CD14-positive monocyte (primary cell): ENCODE measurements at regions not wholly inside any gene's neighbourhood (a gene's known extent, or its start where the extent isn't known, plus 50 kb on each side); places are given as distances from the start of the nearest gene placed in this dataset.

Experiments used
- DNase-seq, 3 donors: peaks; one replicate each; pipeline ENCODE4 v3.0.0-alpha.2; 2011 to 2022
- H2AFZ ChIP-seq: 2 replicates; pipeline ENCODE4 v1.6.0; 2012; ENCODE audit warnings: mild to moderate bottlenecking, low read depth, low read length, inconsistent platforms; ENCODE audit not compliant: insufficient read depth, poor library complexity, severe bottlenecking
- H3K27ac ChIP-seq, 2 donors: 1 replicate in 1 of 2; 2 replicates in 1 of 2; pipeline ENCODE4 v1.5.1; 2012 to 2013; ENCODE audit warnings: low read length in 2 of 2, control low read depth in 1 of 2, inconsistent platforms in 1 of 2, low read depth in 1 of 2, mild to moderate bottlenecking in 1 of 2
- H3K27me3 ChIP-seq, 2 donors: one replicate each; pipeline versions ENCODE4 v1.6.0 to v1.6.1; 2011 to 2013; ENCODE audit warnings: low read length in 2 of 2; ENCODE audit not compliant: control insufficient read depth in 2 of 2, insufficient read depth in 2 of 2
- H3K36me3 ChIP-seq, 2 donors: replicated peaks in 1 of 2; 1 replicate in 1 of 2; 2 replicates in 1 of 2; pipeline versions ENCODE4 v1.5.1 to v1.6.1; 2012 to 2013; ENCODE audit warnings: low read length in 2 of 2, control low read depth in 1 of 2, inconsistent platforms in 1 of 2, mild to moderate bottlenecking in 1 of 2; ENCODE audit not compliant: insufficient read depth in 2 of 2, control insufficient read depth in 1 of 2
- H3K4me1 ChIP-seq, 2 donors: 1 replicate in 1 of 2; 2 replicates in 1 of 2; pipeline versions ENCODE4 v1.5.1 to v1.6.1; 2012 to 2013; ENCODE audit warnings: low read length in 2 of 2, control low read depth in 1 of 2, inconsistent platforms in 1 of 2, mild to moderate bottlenecking in 1 of 2, moderate library complexity in 1 of 2; ENCODE audit not compliant: insufficient read depth in 2 of 2, control insufficient read depth in 1 of 2
- H3K4me2 ChIP-seq: replicated peaks from 2 replicates; pipeline ENCODE3; 2012; ENCODE audit warnings: low read length, moderate library complexity, mild to moderate bottlenecking; ENCODE audit not compliant: poor library complexity, severe bottlenecking; ENCODE audit errors: extremely low read depth
- H3K4me3 ChIP-seq, 3 experiments: fragments of 200-600 bp in 1 of 3; sonication (generic) in 1 of 3; replicated peaks in 1 of 3; 1 replicate in 2 of 3; 2 replicates in 1 of 3; pipeline ENCODE4 v1.5.1; 2011 to 2013; ENCODE audit warnings: low read length in 3 of 3, mild to moderate bottlenecking in 3 of 3, control low read depth in 2 of 3, low read depth in 2 of 3, inconsistent platforms in 1 of 3, moderate library complexity in 1 of 3
- H3K79me2 ChIP-seq: 2 replicates; pipeline ENCODE4 v1.6.0; 2012; ENCODE audit warnings: mild to moderate bottlenecking, control low read depth, inconsistent platforms, low read length, moderate library complexity; ENCODE audit not compliant: insufficient read depth
- H3K9ac ChIP-seq: 2 replicates; pipeline ENCODE4 v1.6.0; 2017; ENCODE audit warnings: low read length, mild to moderate bottlenecking; ENCODE audit not compliant: insufficient read depth, poor library complexity, severe bottlenecking
- H3K9me3 ChIP-seq, 2 donors: replicated peaks in 1 of 2; 1 replicate in 1 of 2; 2 replicates in 1 of 2; pipeline versions ENCODE4 v1.5.1 to v1.6.1; 2012 to 2013; ENCODE audit warnings: low read length in 2 of 2, control low read depth in 1 of 2; ENCODE audit not compliant: control insufficient read depth in 1 of 2, insufficient read depth in 1 of 2
- H4K20me1 ChIP-seq: 2 replicates; pipeline ENCODE4 v1.6.0; 2012; ENCODE audit warnings: mild to moderate bottlenecking, low read length, control low read depth, moderate library complexity; ENCODE audit not compliant: insufficient read depth
- H3K27ac Mint-ChIP-seq, 7 donors: one replicate each; pipeline ENCODE4 v1.8.0; 2020; ENCODE audit warnings: mild to moderate bottlenecking in 7 of 7, mixed read lengths in 7 of 7, moderate library complexity in 6 of 7, inconsistent platforms in 2 of 7
- H3K27me3 Mint-ChIP-seq, 3 donors: one replicate each; pipeline ENCODE4 v1.8.0; 2021 to 2022; ENCODE audit warnings: low read depth in 3 of 3, mild to moderate bottlenecking in 3 of 3, mixed read lengths in 3 of 3, moderate library complexity in 3 of 3, inconsistent platforms in 1 of 3
- H3K36me3 Mint-ChIP-seq, 2 donors: one replicate each; pipeline ENCODE4 v1.8.0; 2020; ENCODE audit warnings: mixed read lengths in 2 of 2, inconsistent platforms in 1 of 2, mild to moderate bottlenecking in 1 of 2
- H3K4me1 Mint-ChIP-seq: one replicate; pipeline ENCODE4 v1.8.0; 2020; ENCODE audit warnings: mild to moderate bottlenecking, mixed read lengths
- H3K4me3 Mint-ChIP-seq, 2 donors: one replicate each; pipeline ENCODE4 v1.8.0; 2020; ENCODE audit warnings: mild to moderate bottlenecking in 2 of 2, mixed read lengths in 2 of 2, moderate library complexity in 1 of 2
- H3K9me3 Mint-ChIP-seq, 7 donors: one replicate each; pipeline ENCODE4 v1.8.0; 2020 to 2022; ENCODE audit warnings: mixed read lengths in 7 of 7, mild to moderate bottlenecking in 6 of 7, moderate library complexity in 6 of 7, inconsistent platforms in 2 of 7
- WGBS: methylation state at CpG from one replicate; pipeline ENCODE4 v1.1.5; 2013; ENCODE audit warnings: missing lambda C conversion rate; ENCODE audit not compliant: insufficient coverage; 5-methylcytosine and 5-hydroxymethylcytosine counted together
- intact Hi-C, 2 donors: fragments of 100-400 bp; cut with micrococcal nuclease; formaldehyde crosslinking; loops; one replicate each; pipeline versions ENCODE4 v1.15.0 to v1.15.1; 2023
- TF ChIP-seq, protein P1 (sequence below): fragments of 200-600 bp; IDR thresholded peaks from one replicate; pipeline ENCODE4 v1.8.0; 2022; ENCODE audit warnings: antibody characterized with exemption, mild to moderate bottlenecking

DNA sequence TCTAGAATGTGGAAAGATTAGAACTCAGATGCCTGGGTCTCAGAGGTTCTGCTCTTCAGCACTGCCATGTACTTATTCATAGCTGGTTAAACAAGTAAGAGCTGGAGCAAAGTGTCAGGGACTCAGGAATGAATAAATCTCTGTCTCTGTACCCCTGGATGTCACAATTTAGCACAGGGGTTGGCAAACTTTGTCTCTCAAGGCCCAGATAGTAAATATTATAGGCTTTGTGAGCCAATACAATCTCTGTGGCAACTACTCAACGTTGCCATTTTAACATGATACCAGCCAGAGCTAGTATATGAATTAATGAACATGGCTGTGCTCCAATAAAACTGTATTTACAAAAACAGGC is 220.3 kb upstream of the MON1B start:
- Histone ChIP-seq H3K4me2 (no peak overlapping the region), H3K9ac (no peak overlapping the region), H3K79me2 (no peaks in the 10 kb centered on the region), H3K4me3 (no peak overlapping the region), H3K27ac (no peak overlapping the region), H3K9me3 (no peaks in the 10 kb centered on the region), H3K36me3 (no peaks in the 10 kb centered on the region), H3K27me3 (no peaks in the 10 kb centered on the region), H4K20me1 (no peaks in the 10 kb centered on the region), H2AFZ (no peak overlapping the region), H3K4me1 (no peaks in the 10 kb centered on the region)
- Mint-ChIP-seq H3K36me3 (no peaks in the 10 kb centered on the region), H3K4me3 (no peak overlapping the region), H3K4me1 (no peaks in the 10 kb centered on the region), H3K9me3 (peaks cover 0 to 5% (median 0%) of the 10 kb centered on the region in 7 donors), H3K27ac (no peak overlapping the region), H3K27me3 (peaks cover 0 to 3% (median 0%) of the 10 kb centered on the region in 3 donors)
- DNase-seq, result no peak
- intact Hi-C loops, result no loop called here
- TF ChIP-seq, protein P1, sequence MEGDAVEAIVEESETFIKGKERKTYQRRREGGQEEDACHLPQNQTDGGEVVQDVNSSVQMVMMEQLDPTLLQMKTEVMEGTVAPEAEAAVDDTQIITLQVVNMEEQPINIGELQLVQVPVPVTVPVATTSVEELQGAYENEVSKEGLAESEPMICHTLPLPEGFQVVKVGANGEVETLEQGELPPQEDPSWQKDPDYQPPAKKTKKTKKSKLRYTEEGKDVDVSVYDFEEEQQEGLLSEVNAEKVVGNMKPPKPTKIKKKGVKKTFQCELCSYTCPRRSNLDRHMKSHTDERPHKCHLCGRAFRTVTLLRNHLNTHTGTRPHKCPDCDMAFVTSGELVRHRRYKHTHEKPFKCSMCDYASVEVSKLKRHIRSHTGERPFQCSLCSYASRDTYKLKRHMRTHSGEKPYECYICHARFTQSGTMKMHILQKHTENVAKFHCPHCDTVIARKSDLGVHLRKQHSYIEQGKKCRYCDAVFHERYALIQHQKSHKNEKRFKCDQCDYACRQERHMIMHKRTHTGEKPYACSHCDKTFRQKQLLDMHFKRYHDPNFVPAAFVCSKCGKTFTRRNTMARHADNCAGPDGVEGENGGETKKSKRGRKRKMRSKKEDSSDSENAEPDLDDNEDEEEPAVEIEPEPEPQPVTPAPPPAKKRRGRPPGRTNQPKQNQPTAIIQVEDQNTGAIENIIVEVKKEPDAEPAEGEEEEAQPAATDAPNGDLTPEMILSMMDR, result no peak
- no CpG with 5 or more reads among the region's 1 CpG for WGBS

DNA sequence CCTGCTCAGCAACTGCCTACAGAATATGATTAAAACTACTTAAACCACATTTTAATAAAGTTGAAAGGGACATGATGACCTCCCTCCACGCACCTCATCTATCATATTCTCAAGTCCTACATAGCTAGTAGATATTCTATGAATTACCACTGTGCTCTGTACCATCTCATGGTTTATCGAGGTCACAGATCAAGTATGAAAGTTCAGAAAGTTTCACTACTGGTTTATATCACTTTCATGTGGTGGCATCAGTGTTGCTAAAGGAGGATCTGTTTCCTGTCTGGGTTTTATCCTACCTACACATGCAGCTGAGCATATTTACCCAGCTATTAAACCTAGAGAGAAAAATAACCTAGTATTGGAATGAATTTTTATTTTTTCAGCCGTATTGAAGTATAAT is 214.9 kb upstream of the MON1B start:
- H3K27ac Mint-ChIP-seq, result no peak overlapping the region
- TF ChIP-seq, protein P1, result no peak
- H3K4me2 ChIP-seq, result no peak overlapping the region
- H3K4me3 Mint-ChIP-seq, result no peak overlapping the region
- no peaks in the 10 kb centered on the region for H3K79me2 ChIP-seq
- intact Hi-C loops, result no loop called here
- H3K4me1 ChIP-seq, result no peaks in the 10 kb centered on the region
- no peak overlapping the region for H3K9ac ChIP-seq
- H3K9me3 Mint-ChIP-seq, result peaks cover 0 to 3% (median 0%) of the 10 kb centered on the region in 7 donors
- DNase-seq, result no peak
- H3K4me3 ChIP-seq, result no peak overlapping the region
- no peaks in the 10 kb centered on the region for H3K27me3 ChIP-seq
- no peak overlapping the region for H3K27ac ChIP-seq
- H3K36me3 Mint-ChIP-seq, result no peaks in the 10 kb centered on the region
- no peak overlapping the region for H2AFZ ChIP-seq
- no peaks in the 10 kb centered on the region for H4K20me1 ChIP-seq
- no peaks in the 10 kb centered on the region for H3K4me1 Mint-ChIP-seq
- H3K9me3 ChIP-seq, result no peaks in the 10 kb centered on the region
- WGBS, result no CpG with 5 or more reads among the region's 3 CpGs
- H3K36me3 ChIP-seq, result no peaks in the 10 kb centered on the region
- H3K27me3 Mint-ChIP-seq, result peaks cover 0 to 3% (median 0%) of the 10 kb centered on the region in 3 donors
